GM21360 (cell line): ENCODE measurements at regions not wholly inside any gene's neighbourhood (a gene's known extent, or its start where the extent isn't known, plus 50 kb on each side); places are given as distances from the start of the nearest gene placed in this dataset.

Source experiments
- ATAC-seq: cut with Tn5 transposase; IDR thresholded peaks from one replicate; pipeline ENCODE4 v1.9.1; 2021; ENCODE audit warnings: mild to moderate bottlenecking, moderate library complexity; ENCODE audit not compliant: unreplicated experiment

GRCh38 chr4:110878413-110878812 is 255.5 kb upstream of the PITX2 start:
- ATAC-seq = no peak

GRCh38 chr4:110878956-110879355 is 256.1 kb upstream of the PITX2 start:
- no peak for ATAC-seq

DNA sequence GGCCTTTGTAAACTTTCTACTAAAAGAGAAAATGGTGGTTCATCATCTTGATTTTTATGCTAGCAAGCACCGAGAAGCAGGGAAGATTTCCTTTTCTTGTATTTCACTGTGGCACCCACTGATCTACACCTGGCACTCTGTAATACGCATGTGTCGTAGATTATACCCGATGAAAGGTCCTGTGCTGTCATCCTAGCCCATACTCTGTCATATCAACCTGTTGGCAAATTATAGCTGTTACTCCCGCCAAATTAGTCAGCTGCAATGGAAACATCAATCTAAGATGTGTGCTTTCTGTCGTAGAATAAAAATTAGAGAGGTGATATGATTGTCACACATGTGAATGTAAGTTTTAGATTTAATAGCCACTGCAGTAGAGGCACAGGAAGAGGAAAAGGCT is 263.4 kb upstream of the PITX2 start:
- no peak for ATAC-seq

DNA sequence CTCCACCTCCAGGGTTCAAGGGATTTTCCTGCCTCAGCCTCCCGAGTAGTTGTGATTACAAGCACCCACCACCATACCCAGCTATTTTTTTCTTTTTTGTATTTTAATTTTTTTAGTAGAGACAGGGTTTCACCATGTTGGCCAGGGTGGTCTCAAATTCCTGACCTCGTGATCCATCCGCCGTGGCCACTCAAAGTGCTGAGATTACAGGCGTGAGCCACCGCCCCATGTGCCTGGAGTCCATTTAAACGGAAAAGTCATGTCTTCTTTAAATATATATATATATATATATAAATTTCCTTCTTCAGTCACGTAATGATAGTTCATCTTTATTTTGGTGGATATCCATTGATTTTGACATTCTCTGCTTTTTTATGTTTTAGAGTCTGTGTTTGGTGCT is 264.0 kb upstream of the PITX2 start:
- ATAC-seq = no peak

DNA sequence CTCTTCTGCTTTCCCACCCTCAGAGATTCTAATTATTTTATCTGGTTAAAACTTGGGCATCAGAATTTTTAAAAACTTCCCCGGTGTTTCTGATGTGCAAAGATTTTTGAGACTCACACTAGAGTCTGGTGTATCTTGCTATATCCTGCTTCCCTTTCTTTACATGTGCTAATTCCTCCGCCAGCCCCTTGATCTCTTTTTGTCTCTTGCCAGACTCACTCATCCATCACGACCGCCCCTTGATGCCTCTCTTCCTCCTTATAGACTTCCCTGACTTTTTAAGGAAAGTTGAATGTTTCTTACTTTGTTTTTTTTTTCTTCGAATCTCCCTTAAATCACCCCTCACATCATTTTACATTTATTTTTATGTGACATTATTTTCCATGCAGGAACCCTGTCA is 274.9 kb upstream of the PITX2 start:
- ATAC-seq = no peak

GRCh38 chr4:110898290-110898689 is 275.4 kb upstream of the PITX2 start:
- ATAC-seq = peak; percentile 89

GRCh38 chr4:110900213-110900769 is 277.4 kb upstream of the PITX2 start:
- ATAC-seq = no peak

DNA sequence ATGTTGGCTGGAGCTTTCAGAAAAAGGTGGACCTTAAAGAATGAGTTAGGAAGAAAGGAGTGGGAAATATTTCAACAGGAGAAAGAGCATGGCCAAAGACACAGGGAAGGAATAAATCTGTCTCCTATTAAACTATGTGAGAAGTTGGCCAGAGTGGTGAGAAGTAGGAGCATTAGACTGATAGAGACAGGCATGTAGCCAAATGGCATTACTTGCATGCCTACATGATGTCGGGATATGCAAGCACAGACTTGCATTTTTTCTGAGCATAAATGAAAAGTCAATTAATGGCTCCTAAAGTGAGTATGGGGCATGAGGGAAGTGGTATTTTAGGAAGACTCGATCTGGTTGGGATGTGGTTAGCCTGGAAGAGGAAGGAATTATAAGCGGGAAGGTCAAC is 279.6 kb upstream of the PITX2 start:
- ATAC-seq = no peak

DNA sequence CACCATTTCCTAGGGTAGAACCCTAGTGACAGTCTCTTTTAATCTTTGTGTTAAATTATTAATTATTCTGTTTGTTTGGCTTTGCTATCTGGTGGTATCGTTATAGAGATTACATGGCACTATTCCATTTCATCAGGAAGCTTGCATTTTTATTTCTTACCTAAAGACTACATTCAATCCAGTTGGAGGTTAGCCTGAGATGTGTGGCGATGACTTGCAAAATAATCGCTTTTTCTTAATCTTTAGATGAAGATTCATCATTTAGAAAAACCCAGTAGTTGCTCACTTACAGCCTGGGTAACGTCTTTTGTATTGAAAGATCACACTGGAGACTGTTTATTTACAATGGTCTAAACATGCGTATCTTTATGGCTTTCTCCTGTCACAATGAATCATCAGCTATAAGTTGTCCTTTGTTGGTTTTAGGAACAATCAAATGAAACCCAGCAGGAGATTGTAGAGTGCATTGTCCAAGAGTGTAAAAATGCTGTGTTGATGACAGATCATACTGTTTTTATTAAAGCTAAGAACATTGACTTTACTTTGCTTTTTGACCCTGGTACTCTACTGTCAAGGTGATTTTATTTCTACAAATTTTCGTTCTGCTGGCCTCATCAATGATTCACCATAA is 281.7 kb upstream of the PITX2 start:
- no peak for ATAC-seq

DNA sequence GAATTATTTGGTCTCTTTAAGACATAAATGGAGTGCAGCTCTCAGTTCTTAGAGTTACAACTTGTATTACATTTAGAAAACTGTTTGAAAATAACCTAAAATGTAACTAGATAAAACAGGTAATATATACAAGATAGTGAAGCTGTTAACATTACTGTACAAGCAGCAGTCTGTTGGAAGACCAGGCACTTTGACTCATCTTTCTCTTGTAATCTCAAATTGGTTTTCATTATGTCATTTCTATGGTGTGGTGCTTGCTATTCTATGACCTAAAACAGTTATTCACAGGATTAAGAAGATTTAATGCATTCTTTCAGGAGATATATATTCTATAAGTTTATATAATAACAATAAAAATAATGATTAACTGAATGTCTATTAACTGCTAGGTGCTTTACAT is 282.5 kb upstream of the PITX2 start:
- ATAC-seq = no peak

GRCh38 chr4:110907801-110908313 is 285.0 kb upstream of the PITX2 start:
- ATAC-seq = no peak

DNA sequence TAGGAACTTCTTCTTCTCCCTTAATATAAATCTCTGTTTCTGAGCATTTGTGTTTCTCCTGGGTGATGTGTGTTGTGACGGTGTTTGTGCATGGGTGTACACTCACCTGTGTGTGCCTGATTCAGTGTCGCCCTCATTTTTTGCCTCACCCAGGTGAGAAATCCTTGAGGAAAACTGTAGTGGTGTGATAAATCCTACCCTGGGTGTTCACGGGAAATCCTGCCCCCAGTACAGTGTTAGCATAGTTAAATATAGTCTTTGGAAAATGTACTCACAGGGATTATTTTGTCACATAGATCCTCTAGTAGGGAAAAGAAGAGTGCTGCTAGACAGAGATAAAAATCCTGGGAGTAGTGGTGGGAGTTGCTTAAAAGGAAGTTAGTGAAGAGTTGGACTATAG is 291.9 kb upstream of the PITX2 start:
- no peak for ATAC-seq

GRCh38 chr4:110915301-110915700 is 292.4 kb upstream of the PITX2 start:
- ATAC-seq = no peak

DNA sequence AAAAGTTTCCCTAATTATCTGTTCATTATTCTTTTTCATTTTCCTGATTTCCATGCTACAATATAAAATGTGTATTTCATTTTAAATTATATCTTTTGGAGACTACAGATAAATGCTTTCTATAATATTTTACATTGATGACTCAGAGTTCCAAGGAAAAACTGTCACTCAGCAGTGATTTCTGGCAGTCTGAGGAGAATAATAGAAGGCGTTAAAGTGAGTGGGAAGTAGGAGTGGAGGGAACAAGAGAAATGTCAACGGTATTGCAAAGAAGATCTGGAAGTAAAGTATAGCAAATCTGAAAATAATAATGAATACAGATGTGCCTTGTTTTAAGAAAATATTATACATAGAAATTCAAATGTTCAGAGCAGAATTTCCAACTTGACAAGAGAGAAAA is 293.6 kb upstream of the PITX2 start:
- no peak for ATAC-seq

- no peak for ATAC-seq
Measured at GRCh38 chr4:110917835-110918234, 295.0 kb upstream of the PITX2 start.

DNA sequence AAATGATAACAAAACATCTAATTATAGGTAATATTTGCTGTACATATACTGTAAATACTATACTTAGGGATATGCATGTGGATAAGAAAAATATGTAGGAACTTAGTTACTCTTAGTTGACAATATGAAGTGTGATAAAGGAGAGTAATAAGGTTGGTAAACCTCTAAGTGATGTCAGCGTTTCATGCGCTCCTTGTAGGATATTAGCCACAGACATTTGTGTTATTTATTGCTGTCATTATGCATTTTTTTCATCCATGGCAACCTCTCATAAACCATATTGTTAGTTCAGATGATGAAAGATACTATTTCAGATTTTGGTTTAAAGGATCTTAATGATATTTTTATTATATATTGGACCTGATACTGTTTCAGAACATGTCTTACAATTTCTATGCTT is 298.1 kb upstream of the PITX2 start:
- ATAC-seq = no peak

- ATAC-seq = no peak
Measured at GRCh38 chr4:110924761-110925160, 301.9 kb upstream of the PITX2 start.

- no peak for ATAC-seq
Measured at GRCh38 chr4:110926841-110927400, 304.0 kb upstream of the PITX2 start.

DNA sequence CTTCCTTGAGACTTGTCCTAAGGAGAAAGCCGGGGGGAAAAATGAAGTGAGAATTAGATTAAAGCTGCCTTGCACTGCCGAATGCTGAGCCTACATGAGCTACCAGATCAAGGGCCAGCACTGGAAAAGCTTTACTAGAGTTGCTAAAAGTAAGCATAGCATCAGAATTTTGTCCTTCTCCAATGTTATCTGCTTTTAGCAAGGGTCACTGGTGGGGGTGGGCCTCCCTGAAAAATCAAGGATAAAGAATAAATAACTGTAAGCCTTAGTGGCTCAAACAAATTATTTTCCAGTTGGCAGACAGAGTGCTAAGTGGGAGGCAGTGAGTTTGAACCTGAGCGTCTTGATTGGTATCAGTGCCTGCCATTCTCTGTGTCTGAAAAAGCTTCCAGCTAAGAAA is 310.5 kb upstream of the PITX2 start:
- ATAC-seq = no peak

- no peak for ATAC-seq
Measured at GRCh38 chr4:110944501-110944900, 321.6 kb upstream of the PITX2 start.

DNA sequence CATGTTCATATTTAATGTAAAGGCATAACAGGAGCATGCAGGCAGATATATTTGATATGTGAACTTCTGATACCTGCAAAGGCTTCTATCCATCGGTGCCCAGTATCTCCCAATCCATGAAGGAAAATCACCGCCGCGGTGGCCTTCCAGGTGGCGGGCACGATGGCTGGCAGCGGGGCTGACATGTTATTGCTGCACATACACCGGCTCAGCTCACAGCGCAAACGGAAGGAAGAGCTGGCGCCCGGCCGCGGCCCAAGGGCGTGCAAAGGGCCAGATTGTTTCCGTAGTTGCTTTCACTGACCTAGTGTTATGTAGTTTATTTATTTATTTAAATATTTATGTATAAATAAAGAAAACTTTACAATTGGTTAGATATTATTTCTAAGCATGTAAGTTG is 322.7 kb upstream of the PITX2 start:
- ATAC-seq = no peak

- ATAC-seq = no peak
Measured at GRCh38 chr4:110949542-110949941, 326.7 kb upstream of the PITX2 start.

GRCh38 chr4:110950731-110951130 is 327.9 kb upstream of the PITX2 start:
- no peak for ATAC-seq
